ENCODE measurements at regions not wholly inside any gene's neighbourhood (a gene's known extent, or its start where the extent isn't known, plus 50 kb on each side); places are given as distances from the start of the nearest gene placed in this dataset.

DNA sequence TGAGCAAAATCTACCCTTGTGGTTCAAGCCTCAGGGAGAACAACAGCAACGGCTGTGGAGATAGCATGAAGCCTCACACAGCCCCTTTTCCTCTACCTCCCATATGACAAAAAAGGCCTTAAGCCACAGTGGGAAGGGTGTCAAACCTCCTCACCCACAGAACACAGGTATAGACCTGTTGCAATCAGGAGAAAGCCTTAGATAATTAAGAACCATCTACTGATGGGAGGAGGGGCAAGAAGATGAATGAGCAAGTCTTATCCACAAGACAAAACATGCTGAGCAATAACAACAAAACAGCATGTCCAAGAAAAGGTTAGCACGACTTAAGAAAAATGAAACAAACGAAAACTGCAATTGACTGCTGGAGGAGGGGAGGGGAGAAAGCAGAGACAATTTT lies 272.9 kb upstream of the BCHE start:
- H3K36me3 ChIP-seq, result no peaks in the 10 kb centered on the region
- TF ChIP-seq, protein P1, sequence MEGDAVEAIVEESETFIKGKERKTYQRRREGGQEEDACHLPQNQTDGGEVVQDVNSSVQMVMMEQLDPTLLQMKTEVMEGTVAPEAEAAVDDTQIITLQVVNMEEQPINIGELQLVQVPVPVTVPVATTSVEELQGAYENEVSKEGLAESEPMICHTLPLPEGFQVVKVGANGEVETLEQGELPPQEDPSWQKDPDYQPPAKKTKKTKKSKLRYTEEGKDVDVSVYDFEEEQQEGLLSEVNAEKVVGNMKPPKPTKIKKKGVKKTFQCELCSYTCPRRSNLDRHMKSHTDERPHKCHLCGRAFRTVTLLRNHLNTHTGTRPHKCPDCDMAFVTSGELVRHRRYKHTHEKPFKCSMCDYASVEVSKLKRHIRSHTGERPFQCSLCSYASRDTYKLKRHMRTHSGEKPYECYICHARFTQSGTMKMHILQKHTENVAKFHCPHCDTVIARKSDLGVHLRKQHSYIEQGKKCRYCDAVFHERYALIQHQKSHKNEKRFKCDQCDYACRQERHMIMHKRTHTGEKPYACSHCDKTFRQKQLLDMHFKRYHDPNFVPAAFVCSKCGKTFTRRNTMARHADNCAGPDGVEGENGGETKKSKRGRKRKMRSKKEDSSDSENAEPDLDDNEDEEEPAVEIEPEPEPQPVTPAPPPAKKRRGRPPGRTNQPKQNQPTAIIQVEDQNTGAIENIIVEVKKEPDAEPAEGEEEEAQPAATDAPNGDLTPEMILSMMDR (IDR thresholded peaks at IDR 0.05), result no peak
- H3K9me3 ChIP-seq, result no peaks in the 10 kb centered on the region
- no peaks in the 10 kb centered on the region for H3K27me3 ChIP-seq
- DNase-seq (ENCODE audit: low spot score in 2 of 2), result no peak
- intact Hi-C loops (cut with DNase I), result no loop called here
- no peak overlapping the region for H3K4me3 ChIP-seq
- no peaks in the 10 kb centered on the region for H3K4me1 ChIP-seq
- H3K27ac ChIP-seq, result no peak overlapping the region

DNA sequence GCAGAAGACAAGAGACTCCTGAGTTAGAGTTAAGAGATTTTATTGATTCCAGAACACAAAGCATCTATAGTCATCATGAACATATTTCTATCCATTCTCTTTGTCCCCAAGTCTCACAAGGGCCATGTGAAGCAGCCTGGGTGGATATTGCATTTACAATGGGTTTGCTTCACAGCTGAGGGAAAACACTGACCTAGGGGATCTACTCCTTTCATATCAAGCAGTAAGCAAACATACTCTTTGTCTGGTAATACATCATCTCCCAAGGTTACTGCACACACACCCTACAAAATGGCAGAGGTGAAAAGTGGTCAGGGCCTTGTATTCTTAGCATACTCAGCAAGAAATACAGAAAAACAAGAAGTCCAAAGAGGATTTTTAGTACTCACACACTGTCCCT lies 267.7 kb upstream of the BCHE start:
- Histone ChIP-seq H3K4me1 (no peaks in the 10 kb centered on the region), H3K36me3 (no peaks in the 10 kb centered on the region), H3K4me3 (no peak overlapping the region), H3K9me3 (no peaks in the 10 kb centered on the region), H3K27me3 (no peaks in the 10 kb centered on the region), H3K27ac (no peak overlapping the region)
- DNase-seq (ENCODE audit: low spot score in 2 of 2), result no peak
- intact Hi-C loops (cut with DNase I), result no loop called here
- TF ChIP-seq, protein P1 (IDR thresholded peaks at IDR 0.05), result no peak

DNA sequence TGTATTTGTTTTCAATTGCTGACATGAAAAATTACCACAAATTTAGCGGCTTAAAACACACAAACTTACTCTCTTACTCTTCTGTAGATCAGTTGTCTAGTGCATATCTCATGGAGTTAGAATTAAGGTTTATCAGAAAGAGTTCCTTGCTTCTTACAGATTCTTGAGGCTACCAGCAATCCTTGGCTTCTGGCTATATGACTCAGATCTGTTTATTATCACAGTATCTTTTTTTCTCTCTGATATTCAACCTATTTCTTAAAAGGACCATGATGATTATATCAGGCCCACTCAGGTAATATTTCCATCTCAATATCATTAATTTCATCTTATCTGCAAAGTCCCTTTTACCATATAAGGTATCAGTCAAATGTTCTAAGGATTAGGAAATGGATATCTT lies 263.5 kb upstream of the BCHE start:
- Histone ChIP-seq H3K4me3 (no peak overlapping the region), H3K27me3 (no peaks in the 10 kb centered on the region), H3K9me3 (no peaks in the 10 kb centered on the region), H3K27ac (no peak overlapping the region), H3K36me3 (no peaks in the 10 kb centered on the region), H3K4me1 (no peaks in the 10 kb centered on the region)
- intact Hi-C loops (cut with DNase I), result no loop called here
- no peak for DNase-seq (ENCODE audit: low spot score in 2 of 2)
- TF ChIP-seq, protein P1 (IDR thresholded peaks at IDR 0.05), result no peak

DNA sequence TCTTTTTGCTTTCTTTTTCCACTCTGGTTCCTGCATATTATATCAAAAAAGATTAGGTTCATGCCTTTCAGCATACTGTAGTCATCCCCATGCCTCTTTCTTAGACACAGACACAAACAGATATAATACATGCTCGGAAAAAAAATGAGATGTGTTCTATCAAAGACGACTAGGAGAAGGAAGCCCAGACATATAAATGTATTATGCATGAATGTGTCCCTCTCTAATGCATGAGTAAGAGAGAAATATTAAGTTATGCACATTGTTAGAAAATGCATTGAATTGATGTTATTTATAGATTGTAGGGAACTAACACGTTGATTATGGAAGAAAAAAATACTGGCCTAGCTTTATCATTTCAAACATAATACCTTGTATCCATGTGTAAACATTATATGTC lies 252.4 kb upstream of the BCHE start:
- intact Hi-C loops (cut with DNase I), result no loop called here
- Histone ChIP-seq H3K36me3 (no peaks in the 10 kb centered on the region), H3K4me1 (no peaks in the 10 kb centered on the region), H3K27me3 (no peaks in the 10 kb centered on the region), H3K27ac (no peak overlapping the region), H3K9me3 (no peaks in the 10 kb centered on the region), H3K4me3 (no peak overlapping the region)
- TF ChIP-seq, protein P1 (IDR thresholded peaks at IDR 0.05), result no peak
- DNase-seq (ENCODE audit: low spot score in 2 of 2), result no peak

DNA sequence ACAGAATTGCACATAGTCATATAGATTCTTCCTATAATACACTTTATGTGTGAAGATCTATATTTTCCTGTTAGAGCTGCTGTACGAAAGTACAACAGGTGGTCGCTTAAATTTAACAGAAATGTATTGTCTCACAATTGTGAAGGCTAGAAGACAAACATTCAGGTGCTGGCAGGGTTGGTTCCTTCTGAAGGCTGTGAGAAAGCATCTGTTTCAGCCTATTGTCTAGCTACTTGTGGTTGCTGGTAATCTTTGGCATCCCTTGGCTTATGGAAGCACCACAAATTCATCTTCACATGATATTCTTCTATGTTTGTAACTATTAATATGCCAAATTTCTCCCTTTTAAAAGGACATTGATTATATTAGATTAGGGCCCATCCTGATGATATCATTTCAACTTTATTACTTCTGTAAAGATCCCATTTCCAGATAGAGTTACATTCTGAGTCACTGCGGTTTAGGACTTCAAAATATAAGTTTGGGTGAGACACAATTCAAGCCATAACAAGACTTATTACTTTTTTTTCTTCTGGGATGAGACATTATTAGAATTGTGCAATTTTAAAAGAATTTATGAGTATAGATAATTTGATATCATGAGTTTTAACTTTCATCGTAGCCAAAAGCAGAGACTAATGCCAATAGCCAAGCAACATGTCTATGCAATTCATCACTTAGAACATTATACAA lies 248.1 kb upstream of the BCHE start:
- no peak for DNase-seq (ENCODE audit: low spot score in 2 of 2)
- no peak overlapping the region for H3K27ac ChIP-seq
- H3K9me3 ChIP-seq, result no peaks in the 10 kb centered on the region
- no peaks in the 10 kb centered on the region for H3K36me3 ChIP-seq
- H3K27me3 ChIP-seq, result no peaks in the 10 kb centered on the region
- H3K4me1 ChIP-seq, result no peaks in the 10 kb centered on the region
- intact Hi-C loops (cut with DNase I), result no loop called here
- no peak overlapping the region for H3K4me3 ChIP-seq
- TF ChIP-seq, protein P1 (IDR thresholded peaks at IDR 0.05), result no peak

DNA sequence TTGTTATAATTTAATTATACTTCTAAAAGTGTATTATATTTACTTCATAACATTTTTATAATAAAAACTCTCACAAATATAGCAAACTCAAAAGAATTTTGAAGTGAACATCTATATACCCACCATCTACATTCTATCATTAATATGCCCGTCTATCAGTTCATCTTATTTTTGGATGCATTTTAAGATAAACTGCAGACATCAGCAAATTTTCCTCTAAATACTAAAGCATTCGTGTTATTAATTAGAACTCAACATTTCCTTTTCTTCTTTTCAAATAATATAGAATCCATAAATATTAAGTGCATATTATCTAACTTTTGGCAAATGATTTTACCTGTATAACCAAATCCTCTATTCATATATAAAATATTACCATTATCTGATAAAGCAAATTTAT lies 242.9 kb upstream of the BCHE start:
- H3K4me3 ChIP-seq, result no peak overlapping the region
- H3K4me1 ChIP-seq, result no peaks in the 10 kb centered on the region
- DNase-seq (ENCODE audit: low spot score in 2 of 2), result no peak
- intact Hi-C loops (cut with DNase I), result no loop called here
- no peaks in the 10 kb centered on the region for H3K36me3 ChIP-seq
- TF ChIP-seq, protein P1 (IDR thresholded peaks at IDR 0.05), result no peak
- H3K27me3 ChIP-seq, result no peaks in the 10 kb centered on the region
- no peaks in the 10 kb centered on the region for H3K9me3 ChIP-seq
- H3K27ac ChIP-seq, result no peak overlapping the region

Data from ascending aorta (tissue), 2 donors.